ENCODE measurements at regions not wholly inside any gene's neighbourhood (a gene's known extent, or its start where the extent isn't known, plus 50 kb on each side); places are given as distances from the start of the nearest gene placed in this dataset.

DNA sequence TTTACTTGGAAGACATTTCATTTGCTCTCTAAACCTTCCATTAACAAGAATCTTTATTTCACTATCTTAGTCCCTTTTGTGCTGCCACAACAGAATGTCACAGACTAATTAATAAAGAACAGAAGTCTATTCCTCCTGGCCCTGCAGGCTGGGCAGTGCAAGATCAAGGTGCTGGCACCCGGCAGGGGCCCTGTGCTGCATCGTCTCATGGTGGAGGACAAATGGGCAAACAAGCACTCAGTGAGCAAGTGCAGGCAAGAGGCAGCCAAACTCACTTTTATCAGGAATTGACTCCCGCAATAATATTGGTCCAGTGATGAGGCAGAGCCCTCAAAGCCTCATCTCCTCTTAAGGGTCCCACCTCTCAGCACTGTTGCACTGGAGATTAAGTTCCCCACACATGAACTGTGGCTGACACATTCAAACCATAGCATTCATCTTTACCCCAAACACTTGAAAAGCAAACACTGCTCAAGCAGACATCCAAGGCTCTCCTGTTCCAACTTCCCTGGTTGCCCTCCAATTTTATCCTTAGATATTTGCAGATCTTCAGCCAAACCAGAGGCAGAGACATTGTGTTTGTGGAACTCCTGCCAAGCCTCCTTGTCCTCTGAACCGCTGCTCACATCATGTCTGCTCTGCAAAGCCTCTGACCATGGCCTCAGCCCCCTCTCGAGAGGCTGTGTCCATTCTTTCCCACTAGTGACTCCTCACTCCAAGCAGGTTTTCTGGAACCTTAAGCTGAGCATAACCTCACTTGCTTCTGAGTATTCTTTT is 404.4 kb upstream of the SOX11 start:
- Histone ChIP-seq H4K20me1 (ENCODE audit: insufficient read depth, low read length, poor library complexity, severe bottlenecking) (no peaks in the 10 kb centered on the region), H3F3A (ENCODE audit: low read depth) (no peaks in the 10 kb centered on the region), H3K79me2 (ENCODE audit: insufficient read depth, low read length) (no peaks in the 10 kb centered on the region), H3K9ac (ENCODE audit: low read depth, low read length, poor library complexity, severe bottlenecking) (no peak overlapping the region), H3K36me3 (ENCODE audit: insufficient read depth, low read length) (no peaks in the 10 kb centered on the region), H3K27me3 (ENCODE audit: insufficient read depth, low read length, poor library complexity, severe bottlenecking) (no peaks in the 10 kb centered on the region), H3K9me3 (ENCODE audit: insufficient read depth, low read depth, low read length) (no peaks in the 10 kb centered on the region), H3K4me2 (ENCODE audit: low read depth, low read length, poor library complexity, severe bottlenecking) (no peak overlapping the region), H2AFZ (ENCODE audit: low read length) (no peak overlapping the region), H3K4me1 (ENCODE audit: insufficient read depth, low read length, poor library complexity, severe bottlenecking) (no peaks in the 10 kb centered on the region), H3K4me3 (ENCODE audit: low read length, poor library complexity, severe bottlenecking) (no peak overlapping the region), H3K9me2 (replicated peaks; ENCODE audit: low read depth, low read length) (no peaks in the 10 kb centered on the region)
- no peak for TF ChIP-seq EZH2phosphoT487 (IDR thresholded peaks at IDR 0.05; ENCODE audit: borderline replicate concordance)
- TF ChIP-seq, protein P1, sequence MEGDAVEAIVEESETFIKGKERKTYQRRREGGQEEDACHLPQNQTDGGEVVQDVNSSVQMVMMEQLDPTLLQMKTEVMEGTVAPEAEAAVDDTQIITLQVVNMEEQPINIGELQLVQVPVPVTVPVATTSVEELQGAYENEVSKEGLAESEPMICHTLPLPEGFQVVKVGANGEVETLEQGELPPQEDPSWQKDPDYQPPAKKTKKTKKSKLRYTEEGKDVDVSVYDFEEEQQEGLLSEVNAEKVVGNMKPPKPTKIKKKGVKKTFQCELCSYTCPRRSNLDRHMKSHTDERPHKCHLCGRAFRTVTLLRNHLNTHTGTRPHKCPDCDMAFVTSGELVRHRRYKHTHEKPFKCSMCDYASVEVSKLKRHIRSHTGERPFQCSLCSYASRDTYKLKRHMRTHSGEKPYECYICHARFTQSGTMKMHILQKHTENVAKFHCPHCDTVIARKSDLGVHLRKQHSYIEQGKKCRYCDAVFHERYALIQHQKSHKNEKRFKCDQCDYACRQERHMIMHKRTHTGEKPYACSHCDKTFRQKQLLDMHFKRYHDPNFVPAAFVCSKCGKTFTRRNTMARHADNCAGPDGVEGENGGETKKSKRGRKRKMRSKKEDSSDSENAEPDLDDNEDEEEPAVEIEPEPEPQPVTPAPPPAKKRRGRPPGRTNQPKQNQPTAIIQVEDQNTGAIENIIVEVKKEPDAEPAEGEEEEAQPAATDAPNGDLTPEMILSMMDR (conservative IDR thresholded peaks at IDR 0.05; ENCODE audit: low read length): no peak

DNA sequence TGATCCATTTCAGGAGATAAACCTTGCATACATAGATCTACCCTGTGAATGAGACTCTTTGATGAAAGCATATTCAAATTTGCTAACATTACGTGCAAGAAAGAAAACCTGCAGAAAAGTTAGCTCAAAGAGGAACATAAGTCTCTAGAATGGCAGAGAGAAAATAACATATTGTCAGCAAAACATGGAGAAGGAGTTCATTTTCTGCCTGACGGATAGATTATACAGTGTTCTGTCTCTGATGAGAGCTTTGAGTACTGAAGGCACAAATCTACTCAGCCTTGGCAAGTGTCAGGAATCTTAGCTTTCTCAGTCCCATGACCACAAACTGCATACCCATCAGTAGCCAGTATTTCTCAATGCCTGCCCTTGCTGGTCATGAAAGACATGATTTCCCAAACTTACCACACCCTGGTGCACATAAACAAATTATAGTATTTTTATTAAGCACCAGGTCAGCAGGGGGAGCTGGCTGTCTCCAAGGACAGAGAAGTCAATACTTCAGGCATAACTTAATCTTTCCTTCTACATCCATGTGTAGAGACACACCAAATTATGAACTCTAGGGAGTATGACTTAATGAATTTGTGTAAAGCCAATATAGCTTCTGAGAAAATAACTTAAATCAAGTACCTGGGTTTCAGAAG is 401.2 kb upstream of the SOX11 start:
- H3K79me2 ChIP-seq (ENCODE audit: insufficient read depth, low read length): no peaks in the 10 kb centered on the region
- H3K9me2 ChIP-seq (replicated peaks; ENCODE audit: low read depth, low read length): no peaks in the 10 kb centered on the region
- H2AFZ ChIP-seq (ENCODE audit: low read length): no peak overlapping the region
- H3K27me3 ChIP-seq (ENCODE audit: insufficient read depth, low read length, poor library complexity, severe bottlenecking): no peaks in the 10 kb centered on the region
- H3K36me3 ChIP-seq (ENCODE audit: insufficient read depth, low read length): no peaks in the 10 kb centered on the region
- H3K9me3 ChIP-seq (ENCODE audit: insufficient read depth, low read depth, low read length): no peaks in the 10 kb centered on the region
- H3K4me1 ChIP-seq (ENCODE audit: insufficient read depth, low read length, poor library complexity, severe bottlenecking): no peaks in the 10 kb centered on the region
- H4K20me1 ChIP-seq (ENCODE audit: insufficient read depth, low read length, poor library complexity, severe bottlenecking): no peaks in the 10 kb centered on the region
- no peak for TF ChIP-seq EZH2phosphoT487 (IDR thresholded peaks at IDR 0.05; ENCODE audit: borderline replicate concordance)
- TF ChIP-seq, protein P1 (conservative IDR thresholded peaks at IDR 0.05; ENCODE audit: low read length): no peak
- H3K9ac ChIP-seq (ENCODE audit: low read depth, low read length, poor library complexity, severe bottlenecking): no peak overlapping the region
- no peaks in the 10 kb centered on the region for H3F3A ChIP-seq (ENCODE audit: low read depth)
- no peak overlapping the region for H3K4me3 ChIP-seq (ENCODE audit: low read length, poor library complexity, severe bottlenecking)
- no peak overlapping the region for H3K4me2 ChIP-seq (ENCODE audit: low read depth, low read length, poor library complexity, severe bottlenecking)

DNA sequence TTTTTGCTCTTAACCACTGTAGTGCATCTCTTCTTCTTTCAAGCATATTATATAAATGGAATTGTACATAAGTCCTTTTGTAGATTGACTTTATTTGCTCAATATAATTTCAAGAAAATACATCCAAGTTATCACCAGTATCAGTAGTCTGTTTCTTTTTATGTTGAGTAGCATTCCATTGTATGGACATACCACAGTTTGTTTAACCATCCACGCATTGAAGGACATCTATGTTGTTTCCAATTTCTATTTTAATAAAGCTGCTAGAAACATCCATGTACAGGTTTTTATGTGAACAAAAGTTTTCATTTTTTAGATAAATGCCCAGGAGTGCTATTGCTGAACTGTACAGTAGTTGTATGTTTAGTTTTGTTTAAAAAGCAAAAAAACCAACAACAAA is 387.5 kb upstream of the SOX11 start:
- H3K9ac ChIP-seq (ENCODE audit: low read depth, low read length, poor library complexity, severe bottlenecking): no peak overlapping the region
- H4K20me1 ChIP-seq (ENCODE audit: insufficient read depth, low read length, poor library complexity, severe bottlenecking): no peaks in the 10 kb centered on the region
- H3K4me3 ChIP-seq (ENCODE audit: low read length, poor library complexity, severe bottlenecking): no peak overlapping the region
- no peak overlapping the region for H2AFZ ChIP-seq (ENCODE audit: low read length)
- H3F3A ChIP-seq (ENCODE audit: low read depth): no peaks in the 10 kb centered on the region
- no peaks in the 10 kb centered on the region for H3K79me2 ChIP-seq (ENCODE audit: insufficient read depth, low read length)
- H3K36me3 ChIP-seq (ENCODE audit: insufficient read depth, low read length): no peaks in the 10 kb centered on the region
- no peaks in the 10 kb centered on the region for H3K27me3 ChIP-seq (ENCODE audit: insufficient read depth, low read length, poor library complexity, severe bottlenecking)
- no peak for TF ChIP-seq EZH2phosphoT487 (IDR thresholded peaks at IDR 0.05; ENCODE audit: borderline replicate concordance)
- TF ChIP-seq, protein P1 (conservative IDR thresholded peaks at IDR 0.05; ENCODE audit: low read length): no peak
- H3K4me2 ChIP-seq (ENCODE audit: low read depth, low read length, poor library complexity, severe bottlenecking): no peak overlapping the region
- H3K9me3 ChIP-seq (ENCODE audit: insufficient read depth, low read depth, low read length): no peaks in the 10 kb centered on the region
- no peaks in the 10 kb centered on the region for H3K4me1 ChIP-seq (ENCODE audit: insufficient read depth, low read length, poor library complexity, severe bottlenecking)
- H3K9me2 ChIP-seq (replicated peaks; ENCODE audit: low read depth, low read length): no peaks in the 10 kb centered on the region
